Omental fat pad (tissue), 3 donors: ENCODE measurements at regions not wholly inside any gene's neighbourhood (a gene's known extent, or its start where the extent isn't known, plus 50 kb on each side); places are given as distances from the start of the nearest gene placed in this dataset.

Source experiments
- ATAC-seq: fragments of 150-250 bp; one replicate; pipeline ENCODE4 v1.9.1; 2016; ENCODE audit warnings: mild to moderate bottlenecking, moderate library complexity; ENCODE audit not compliant: low FRiP score
- DNase-seq: peaks from one replicate; pipeline ENCODE4 v3.0.0-alpha.2; 2019; ENCODE audit warnings: low spot score
- CTCF ChIP-seq, 3 donors: fragments of 450-650 bp; IDR thresholded peaks; one replicate each; pipeline ENCODE4 v1.5.1; 2016 to 2017; ENCODE audit warnings: antibody characterized with exemption in 3 of 3, mild to moderate bottlenecking in 3 of 3, moderate library complexity in 2 of 3

- ATAC-seq: no peak
- DNase-seq: no peak
- TF ChIP-seq CTCF (IDR thresholded peaks at IDR 0.05): no peak
Measured at GRCh38 chr20:7180256-7181045, 413.0 kb downstream of the BMP2 start.

GRCh38 chr20:7189231-7189630 is 421.7 kb downstream of the BMP2 start:
- TF ChIP-seq CTCF (IDR thresholded peaks at IDR 0.05): no peak
- no peak for DNase-seq
- ATAC-seq: no peak

GRCh38 chr20:7193681-7194080 is 426.2 kb downstream of the BMP2 start:
- TF ChIP-seq CTCF (IDR thresholded peaks at IDR 0.05): no peak
- ATAC-seq: no peak
- no peak for DNase-seq

- DNase-seq: no peak
- TF ChIP-seq CTCF (IDR thresholded peaks at IDR 0.05): no peak
- ATAC-seq: no peak
Measured at GRCh38 chr20:7195704-7196103, 428.2 kb downstream of the BMP2 start.

- DNase-seq (no peak), ATAC-seq (no peak)
Measured at GRCh38 chr20:7196481-7196880, 429.0 kb downstream of the BMP2 start.

GRCh38 chr20:7199861-7200260 is 432.4 kb downstream of the BMP2 start:
- DNase-seq (no peak), ATAC-seq (no peak)
- no peak for TF ChIP-seq CTCF (IDR thresholded peaks at IDR 0.05)

More at GRCh38 chr20:7196481-7196880, 429.0 kb downstream of the BMP2 start:
- TF ChIP-seq CTCF (IDR thresholded peaks at IDR 0.05): no peak

GRCh38 chr20:7207186-7207798 is 439.8 kb downstream of the BMP2 start:
- DNase-seq (no peak), ATAC-seq (no peak)
- no peak for TF ChIP-seq CTCF (IDR thresholded peaks at IDR 0.05)
